ENCODE measurements at regions not wholly inside any gene's neighbourhood (a gene's known extent, or its start where the extent isn't known, plus 50 kb on each side); places are given as distances from the start of the nearest gene placed in this dataset.

DNA sequence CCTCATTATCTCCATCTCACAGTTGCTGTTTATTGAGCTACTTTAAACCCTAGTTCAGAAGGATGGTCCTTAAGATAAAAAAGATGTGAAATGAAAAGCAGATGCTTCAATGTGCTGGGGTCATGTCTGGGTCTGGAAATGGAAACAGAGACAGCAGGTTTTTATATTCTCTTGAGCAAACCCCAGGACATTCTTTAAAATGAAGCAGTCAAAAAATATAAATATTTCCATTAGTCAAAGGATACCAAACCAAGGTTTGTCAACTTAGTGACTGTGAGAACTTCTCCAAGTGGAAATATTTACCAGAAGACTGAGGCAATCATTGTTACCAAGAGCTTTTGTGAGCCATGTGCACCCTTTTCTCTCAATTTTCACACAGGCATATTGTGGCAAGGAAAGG is 102.5 kb upstream of the DIO2 start:
- H3K4me3 ChIP-seq (replicated peaks; ENCODE audit: insufficient read depth, low read length): no peak overlapping the region
- TF ChIP-seq GABPA (IDR thresholded peaks at IDR 0.05; ENCODE audit: low read depth): no peak
- no peak for TF ChIP-seq POLR2AphosphoS5 (IDR thresholded peaks at IDR 0.05; ENCODE audit: low read depth)
- TF ChIP-seq, protein P1, sequence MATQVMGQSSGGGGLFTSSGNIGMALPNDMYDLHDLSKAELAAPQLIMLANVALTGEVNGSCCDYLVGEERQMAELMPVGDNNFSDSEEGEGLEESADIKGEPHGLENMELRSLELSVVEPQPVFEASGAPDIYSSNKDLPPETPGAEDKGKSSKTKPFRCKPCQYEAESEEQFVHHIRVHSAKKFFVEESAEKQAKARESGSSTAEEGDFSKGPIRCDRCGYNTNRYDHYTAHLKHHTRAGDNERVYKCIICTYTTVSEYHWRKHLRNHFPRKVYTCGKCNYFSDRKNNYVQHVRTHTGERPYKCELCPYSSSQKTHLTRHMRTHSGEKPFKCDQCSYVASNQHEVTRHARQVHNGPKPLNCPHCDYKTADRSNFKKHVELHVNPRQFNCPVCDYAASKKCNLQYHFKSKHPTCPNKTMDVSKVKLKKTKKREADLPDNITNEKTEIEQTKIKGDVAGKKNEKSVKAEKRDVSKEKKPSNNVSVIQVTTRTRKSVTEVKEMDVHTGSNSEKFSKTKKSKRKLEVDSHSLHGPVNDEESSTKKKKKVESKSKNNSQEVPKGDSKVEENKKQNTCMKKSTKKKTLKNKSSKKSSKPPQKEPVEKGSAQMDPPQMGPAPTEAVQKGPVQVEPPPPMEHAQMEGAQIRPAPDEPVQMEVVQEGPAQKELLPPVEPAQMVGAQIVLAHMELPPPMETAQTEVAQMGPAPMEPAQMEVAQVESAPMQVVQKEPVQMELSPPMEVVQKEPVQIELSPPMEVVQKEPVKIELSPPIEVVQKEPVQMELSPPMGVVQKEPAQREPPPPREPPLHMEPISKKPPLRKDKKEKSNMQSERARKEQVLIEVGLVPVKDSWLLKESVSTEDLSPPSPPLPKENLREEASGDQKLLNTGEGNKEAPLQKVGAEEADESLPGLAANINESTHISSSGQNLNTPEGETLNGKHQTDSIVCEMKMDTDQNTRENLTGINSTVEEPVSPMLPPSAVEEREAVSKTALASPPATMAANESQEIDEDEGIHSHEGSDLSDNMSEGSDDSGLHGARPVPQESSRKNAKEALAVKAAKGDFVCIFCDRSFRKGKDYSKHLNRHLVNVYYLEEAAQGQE (IDR thresholded peaks at IDR 0.05; ENCODE audit: insufficient replicate concordance, low read depth): no peak
- no peak for TF ChIP-seq SPI1 (IDR thresholded peaks at IDR 0.05; ENCODE audit: borderline replicate concordance, low read depth)
- TF ChIP-seq, protein P2, sequence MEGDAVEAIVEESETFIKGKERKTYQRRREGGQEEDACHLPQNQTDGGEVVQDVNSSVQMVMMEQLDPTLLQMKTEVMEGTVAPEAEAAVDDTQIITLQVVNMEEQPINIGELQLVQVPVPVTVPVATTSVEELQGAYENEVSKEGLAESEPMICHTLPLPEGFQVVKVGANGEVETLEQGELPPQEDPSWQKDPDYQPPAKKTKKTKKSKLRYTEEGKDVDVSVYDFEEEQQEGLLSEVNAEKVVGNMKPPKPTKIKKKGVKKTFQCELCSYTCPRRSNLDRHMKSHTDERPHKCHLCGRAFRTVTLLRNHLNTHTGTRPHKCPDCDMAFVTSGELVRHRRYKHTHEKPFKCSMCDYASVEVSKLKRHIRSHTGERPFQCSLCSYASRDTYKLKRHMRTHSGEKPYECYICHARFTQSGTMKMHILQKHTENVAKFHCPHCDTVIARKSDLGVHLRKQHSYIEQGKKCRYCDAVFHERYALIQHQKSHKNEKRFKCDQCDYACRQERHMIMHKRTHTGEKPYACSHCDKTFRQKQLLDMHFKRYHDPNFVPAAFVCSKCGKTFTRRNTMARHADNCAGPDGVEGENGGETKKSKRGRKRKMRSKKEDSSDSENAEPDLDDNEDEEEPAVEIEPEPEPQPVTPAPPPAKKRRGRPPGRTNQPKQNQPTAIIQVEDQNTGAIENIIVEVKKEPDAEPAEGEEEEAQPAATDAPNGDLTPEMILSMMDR (IDR thresholded peaks at IDR 0.05; ENCODE audit: insufficient read depth, low read length): no peak
- H3K27ac ChIP-seq (replicated peaks): no peak overlapping the region
- DNase-seq (ENCODE audit: low read depth in 1 of 2, low spot score in 1 of 2): no peak
- H3K27me3 ChIP-seq (ENCODE audit: insufficient read depth, poor library complexity, severe bottlenecking): no peaks in the 10 kb centered on the region

DNA sequence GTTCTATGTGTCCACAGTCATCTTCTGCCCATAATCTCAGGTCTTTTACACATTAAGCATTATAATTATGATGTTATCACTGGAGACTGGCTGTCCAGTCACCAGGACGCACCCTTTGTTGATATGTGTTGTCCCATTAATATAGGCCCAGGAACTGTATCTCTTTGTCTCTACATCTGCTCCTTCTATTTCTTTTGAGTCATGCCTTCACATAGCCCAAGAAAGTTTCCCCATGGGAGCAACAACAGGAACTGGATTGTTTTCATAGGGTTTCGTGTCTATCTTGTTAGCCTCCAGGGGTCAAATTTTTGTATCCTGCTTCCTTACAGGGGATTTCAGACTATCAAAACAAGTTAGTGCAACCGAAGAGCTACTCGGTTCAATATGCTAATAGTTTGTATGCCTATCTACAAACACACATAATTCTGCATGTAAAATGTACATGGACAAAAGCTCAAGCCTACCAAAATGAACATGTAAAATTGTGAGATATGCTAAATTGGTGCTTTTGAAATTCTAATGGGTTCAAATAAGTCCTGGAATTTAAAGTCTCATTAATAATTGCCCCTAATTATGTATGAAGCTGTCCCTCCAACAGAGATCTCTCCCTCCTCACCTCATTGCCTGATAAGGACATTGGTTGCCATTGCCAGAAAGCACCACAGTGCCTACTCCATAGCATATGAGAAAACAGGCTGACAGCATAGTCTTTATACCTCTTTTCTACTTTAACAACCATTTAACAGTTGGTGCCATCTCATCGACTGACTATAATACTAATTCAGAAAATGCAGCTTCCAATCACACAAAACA is 99.8 kb upstream of the DIO2 start:
- no peak overlapping the region for H3K27ac ChIP-seq (replicated peaks)
- DNase-seq (ENCODE audit: low read depth in 1 of 2, low spot score in 1 of 2): no peak
- H3K27me3 ChIP-seq (ENCODE audit: insufficient read depth, poor library complexity, severe bottlenecking): no peaks in the 10 kb centered on the region
- H3K4me3 ChIP-seq (replicated peaks; ENCODE audit: insufficient read depth, low read length): no peak overlapping the region
- TF ChIP-seq GABPA (IDR thresholded peaks at IDR 0.05; ENCODE audit: low read depth) (no peak), POLR2AphosphoS5 (IDR thresholded peaks at IDR 0.05; ENCODE audit: low read depth) (no peak), SPI1 (IDR thresholded peaks at IDR 0.05; ENCODE audit: borderline replicate concordance, low read depth) (no peak)
- TF ChIP-seq, protein P1 (IDR thresholded peaks at IDR 0.05; ENCODE audit: insufficient replicate concordance, low read depth): no peak
- TF ChIP-seq, protein P2 (IDR thresholded peaks at IDR 0.05; ENCODE audit: insufficient read depth, low read length): no peak

DNA sequence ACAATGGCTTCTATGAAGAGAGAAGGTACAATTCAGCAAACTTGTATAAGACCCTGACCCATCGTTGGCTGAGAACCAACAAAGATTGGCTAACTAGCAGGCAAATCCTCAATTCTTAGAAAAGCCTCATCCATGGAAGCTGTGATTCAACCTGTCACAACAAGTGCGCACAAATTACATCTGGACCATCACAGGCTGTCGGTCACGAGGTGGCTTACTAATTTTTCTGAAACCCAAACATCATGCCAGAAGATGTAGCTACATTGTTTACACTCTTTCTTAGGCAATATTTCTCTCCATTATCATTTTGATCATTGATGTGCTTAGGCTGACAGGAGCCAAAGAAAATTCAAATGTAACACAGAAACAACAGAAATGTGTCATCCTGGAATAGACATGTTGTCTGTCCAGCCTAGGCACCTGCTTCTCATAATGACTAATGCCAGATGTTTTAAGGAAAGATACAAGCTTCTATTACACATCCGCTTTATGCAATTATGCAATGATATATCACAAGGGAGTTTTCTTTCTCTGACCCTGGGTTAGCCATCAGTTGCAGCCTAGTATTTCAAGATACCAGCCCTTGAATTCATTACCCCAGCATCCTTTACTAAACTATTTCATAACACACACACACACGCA is 92.9 kb upstream of the DIO2 start:
- no peak for DNase-seq (ENCODE audit: low read depth in 1 of 2, low spot score in 1 of 2)

More for the DNA sequence above, 92.9 kb upstream of the DIO2 start:
- TF ChIP-seq, protein P1 (IDR thresholded peaks at IDR 0.05; ENCODE audit: insufficient replicate concordance, low read depth): no peak
- TF ChIP-seq SPI1 (IDR thresholded peaks at IDR 0.05; ENCODE audit: borderline replicate concordance, low read depth): no peak
- TF ChIP-seq GABPA (IDR thresholded peaks at IDR 0.05; ENCODE audit: low read depth): no peak
- TF ChIP-seq POLR2AphosphoS5 (IDR thresholded peaks at IDR 0.05; ENCODE audit: low read depth): no peak
- TF ChIP-seq, protein P2 (IDR thresholded peaks at IDR 0.05; ENCODE audit: insufficient read depth, low read length): no peak
- H3K27me3 ChIP-seq (ENCODE audit: insufficient read depth, poor library complexity, severe bottlenecking): no peaks in the 10 kb centered on the region
- no peak overlapping the region for H3K4me3 ChIP-seq (replicated peaks; ENCODE audit: insufficient read depth, low read length)
- no peak overlapping the region for H3K27ac ChIP-seq (replicated peaks)

Data from HL-60 (cell line).